Mesenchymal stem cell (in vitro differentiated cells and primary cell): ENCODE measurements at regions not wholly inside any gene's neighbourhood (a gene's known extent, or its start where the extent isn't known, plus 50 kb on each side); places are given as distances from the start of the nearest gene placed in this dataset.

ENCODE experiments used
- DNase-seq: peaks from one replicate; pipeline ENCODE4 v3.0.0-alpha.2; 2013
- H2AFZ ChIP-seq: one replicate; pipeline ENCODE4 v1.6.1; 2013; ENCODE audit warnings: low read depth, mild to moderate bottlenecking, control low read depth, inconsistent platforms, low read length, moderate library complexity
- H2AK5ac ChIP-seq: 2 replicates; pipeline ENCODE4 v1.6.1; 2013; ENCODE audit warnings: low read length, moderate library complexity, mild to moderate bottlenecking, inconsistent platforms; ENCODE audit not compliant: severe bottlenecking
- H2BK120ac ChIP-seq: one replicate; pipeline ENCODE4 v1.6.1; 2013; ENCODE audit warnings: low read depth, mild to moderate bottlenecking, inconsistent platforms, low read length, moderate library complexity
- H2BK12ac ChIP-seq, 2 experiments: one replicate each; pipeline ENCODE4 v1.6.1; 2013; ENCODE audit warnings: inconsistent platforms in 2 of 2, low read length in 2 of 2, mild to moderate bottlenecking in 2 of 2, moderate library complexity in 2 of 2, control low read depth in 1 of 2
- H2BK15ac ChIP-seq: one replicate; pipeline ENCODE4 v1.6.1; 2013; ENCODE audit warnings: mild to moderate bottlenecking, low read depth, inconsistent platforms; ENCODE audit not compliant: poor library complexity, severe bottlenecking
- H2BK5ac ChIP-seq: 2 replicates; pipeline ENCODE4 v1.6.1; 2013; ENCODE audit warnings: low read depth, mild to moderate bottlenecking, low read length, control low read depth, inconsistent platforms; ENCODE audit not compliant: poor library complexity, severe bottlenecking
- H3K14ac ChIP-seq, 2 experiments: one replicate each; pipeline ENCODE4 v1.6.1; 2013; ENCODE audit warnings: inconsistent platforms in 2 of 2, low read length in 2 of 2, control low read depth in 1 of 2, mild to moderate bottlenecking in 1 of 2, moderate library complexity in 1 of 2
- H3K18ac ChIP-seq, 2 experiments: one replicate each; pipeline ENCODE4 v1.6.1; 2013; ENCODE audit warnings: inconsistent platforms in 2 of 2, low read length in 2 of 2, control low read depth in 1 of 2, low read depth in 1 of 2, mild to moderate bottlenecking in 1 of 2
- H3K23ac ChIP-seq, 2 experiments: one replicate each; pipeline ENCODE4 v1.6.1; 2013; ENCODE audit warnings: inconsistent platforms in 2 of 2, low read length in 2 of 2, mild to moderate bottlenecking in 2 of 2, moderate library complexity in 2 of 2, control low read depth in 1 of 2
- H3K27ac ChIP-seq: 2 replicates; pipeline ENCODE4 v1.5.1; 2013; ENCODE audit warnings: mild to moderate bottlenecking, moderate library complexity, low read length, control low read depth, inconsistent platforms; ENCODE audit not compliant: poor library complexity, severe bottlenecking
- H3K27me3 ChIP-seq, 2 experiments: 2 replicates each; pipeline versions ENCODE4 v1.6.1 to v1.7.0; 2013; ENCODE audit warnings: low read length in 2 of 2, mild to moderate bottlenecking in 2 of 2, moderate library complexity in 2 of 2, control low read depth in 1 of 2, inconsistent platforms in 1 of 2; ENCODE audit not compliant: control insufficient read depth in 1 of 2, insufficient read depth in 1 of 2
- H3K36me3 ChIP-seq, 2 experiments: 2 replicates each; pipeline versions ENCODE4 v1.6.1 to v1.7.0; 2013; ENCODE audit warnings: low read length in 2 of 2, control low read depth in 1 of 2, inconsistent platforms in 1 of 2, low read depth in 1 of 2, mild to moderate bottlenecking in 1 of 2; ENCODE audit not compliant: insufficient read depth in 2 of 2, control insufficient read depth in 1 of 2
- H3K4ac ChIP-seq, 2 experiments: one replicate each; pipeline ENCODE4 v1.6.1; 2013; ENCODE audit warnings: inconsistent platforms in 2 of 2, low read length in 2 of 2, mild to moderate bottlenecking in 2 of 2, moderate library complexity in 2 of 2, control low read depth in 1 of 2, low read depth in 1 of 2
- H3K4me1 ChIP-seq: 2 replicates; pipeline ENCODE4 v1.6.1; 2013; ENCODE audit warnings: low read depth, low read length, control low read depth; ENCODE audit not compliant: control insufficient read depth, insufficient read depth
- H3K4me2 ChIP-seq: 2 replicates; pipeline ENCODE4 v1.6.1; 2013; ENCODE audit warnings: low read length, mild to moderate bottlenecking, inconsistent platforms; ENCODE audit not compliant: poor library complexity, severe bottlenecking
- H3K4me3 ChIP-seq, 2 experiments: 2 replicates each; pipeline versions ENCODE4 v1.5.1 to v1.7.0; 2013; ENCODE audit warnings: low read length in 2 of 2, mild to moderate bottlenecking in 2 of 2, control low read depth in 1 of 2, low read depth in 1 of 2; ENCODE audit not compliant: insufficient read depth in 1 of 2
- H3K79me1 ChIP-seq: replicated peaks from 2 replicates; pipeline ENCODE4 v1.6.1; 2013; ENCODE audit warnings: mild to moderate bottlenecking, control low read depth, low read length, inconsistent platforms; ENCODE audit not compliant: poor library complexity, severe bottlenecking
- H3K9ac ChIP-seq: 2 replicates; pipeline ENCODE4 v1.7.0; 2013; ENCODE audit warnings: mild to moderate bottlenecking, low read length, moderate library complexity
- H3K9me3 ChIP-seq: 2 replicates; pipeline ENCODE4 v1.7.0; 2013; ENCODE audit warnings: mild to moderate bottlenecking, low read length; ENCODE audit not compliant: control insufficient read depth
- H4K8ac ChIP-seq: one replicate; pipeline ENCODE4 v1.6.1; 2013; ENCODE audit warnings: inconsistent platforms, mild to moderate bottlenecking, low read length, moderate library complexity
- H4K91ac ChIP-seq: one replicate; pipeline ENCODE4 v1.6.1; 2013; ENCODE audit warnings: mild to moderate bottlenecking, low read length, inconsistent platforms
- WGBS: methylation state at CpG from one replicate; pipeline ENCODE4 v1.1.7; 2013; ENCODE audit warnings: mixed read lengths; 5-methylcytosine and 5-hydroxymethylcytosine counted together

DNA sequence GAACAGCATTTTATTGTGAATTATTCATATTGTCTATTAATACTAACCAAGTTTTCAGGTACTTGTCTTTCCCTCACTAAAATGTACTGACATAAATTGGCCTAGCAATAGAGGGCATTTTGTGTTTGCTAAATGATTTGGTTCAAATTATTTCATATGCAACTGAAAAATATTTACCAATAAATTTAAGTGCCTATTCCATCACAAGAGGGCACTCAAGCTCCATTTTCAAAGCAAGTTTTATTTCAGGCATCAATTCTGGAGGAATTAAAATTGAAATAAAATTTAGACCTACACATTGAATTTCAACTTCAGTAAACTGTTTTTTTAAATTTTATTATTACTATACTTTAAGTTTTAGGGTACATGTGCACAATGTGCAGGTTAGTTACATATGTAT lies 114.3 kb upstream of the SYNCRIP start:
- H2BK5ac ChIP-seq: no peak overlapping the region
- H3K4me3 ChIP-seq: no peak overlapping the region
- no peak overlapping the region for H2AFZ ChIP-seq
- H3K27me3 ChIP-seq: no peaks in the 10 kb centered on the region
- H3K23ac ChIP-seq: no peak overlapping the region
- no peak overlapping the region for H2BK120ac ChIP-seq
- H4K91ac ChIP-seq: no peak overlapping the region
- no peak overlapping the region for H3K4me2 ChIP-seq
- H3K4me1 ChIP-seq: no peaks in the 10 kb centered on the region
- H4K8ac ChIP-seq: no peak overlapping the region
- H3K14ac ChIP-seq: no peak overlapping the region
- H3K9me3 ChIP-seq: no peaks in the 10 kb centered on the region
- H3K36me3 ChIP-seq: no peaks in the 10 kb centered on the region
- no peak overlapping the region for H2AK5ac ChIP-seq
- no peak overlapping the region for H2BK12ac ChIP-seq
- no peaks in the 10 kb centered on the region for H3K79me1 ChIP-seq
- no peak overlapping the region for H2BK15ac ChIP-seq
- DNase-seq: peak; percentile 13
- H3K9ac ChIP-seq: no peak overlapping the region
- no peak overlapping the region for H3K18ac ChIP-seq
- no peak overlapping the region for H3K27ac ChIP-seq
- no peak overlapping the region for H3K4ac ChIP-seq

- WGBS: 81% methylated on average over 2 of the region's 2 CpGs
- no peak overlapping the region for H3K23ac ChIP-seq
Measured at GRCh38 chr6:85754894-85755293, 112.2 kb upstream of the SYNCRIP start.

GRCh38 chr6:85752602-85753001 lies 109.9 kb upstream of the SYNCRIP start:
- H3K4me1 ChIP-seq: no peaks in the 10 kb centered on the region
- no peak overlapping the region for H4K91ac ChIP-seq
- H3K4ac ChIP-seq: no peak overlapping the region
- H3K4me3 ChIP-seq: no peak overlapping the region
- H2BK12ac ChIP-seq: no peak overlapping the region
- 76% methylated on average over 4 of the region's 5 CpGs for WGBS
- H3K79me1 ChIP-seq: no peaks in the 10 kb centered on the region
- no peak overlapping the region for H3K9ac ChIP-seq
- no peak overlapping the region for H2BK15ac ChIP-seq
- no peak overlapping the region for H4K8ac ChIP-seq
- DNase-seq: no peak
- H2AK5ac ChIP-seq: no peak overlapping the region
- no peak overlapping the region for H2AFZ ChIP-seq
- H3K14ac ChIP-seq: no peak overlapping the region
- no peak overlapping the region for H3K23ac ChIP-seq
- no peaks in the 10 kb centered on the region for H3K27me3 ChIP-seq
- no peaks in the 10 kb centered on the region for H3K36me3 ChIP-seq
- H3K4me2 ChIP-seq: no peak overlapping the region
- no peak overlapping the region for H2BK120ac ChIP-seq
- H2BK5ac ChIP-seq: no peak overlapping the region
- H3K9me3 ChIP-seq: no peaks in the 10 kb centered on the region
- H3K27ac ChIP-seq: no peak overlapping the region
- no peak overlapping the region for H3K18ac ChIP-seq

More at GRCh38 chr6:85754894-85755293, 112.2 kb upstream of the SYNCRIP start:
- no peaks in the 10 kb centered on the region for H3K4me1 ChIP-seq
- H2AFZ ChIP-seq: no peak overlapping the region
- H2BK5ac ChIP-seq: no peak overlapping the region
- H3K4ac ChIP-seq: no peak overlapping the region
- H3K18ac ChIP-seq: no peak overlapping the region
- no peaks in the 10 kb centered on the region for H3K79me1 ChIP-seq
- DNase-seq: no peak
- H3K14ac ChIP-seq: no peak overlapping the region
- H3K27me3 ChIP-seq: no peaks in the 10 kb centered on the region
- H2AK5ac ChIP-seq: no peak overlapping the region
- H3K4me3 ChIP-seq: no peak overlapping the region
- no peak overlapping the region for H2BK12ac ChIP-seq
- no peak overlapping the region for H4K8ac ChIP-seq
- H2BK15ac ChIP-seq: no peak overlapping the region
- no peak overlapping the region for H4K91ac ChIP-seq
- no peak overlapping the region for H2BK120ac ChIP-seq
- H3K36me3 ChIP-seq: no peaks in the 10 kb centered on the region
- H3K9ac ChIP-seq: no peak overlapping the region
- no peak overlapping the region for H3K4me2 ChIP-seq
- no peak overlapping the region for H3K27ac ChIP-seq
- no peaks in the 10 kb centered on the region for H3K9me3 ChIP-seq

DNA sequence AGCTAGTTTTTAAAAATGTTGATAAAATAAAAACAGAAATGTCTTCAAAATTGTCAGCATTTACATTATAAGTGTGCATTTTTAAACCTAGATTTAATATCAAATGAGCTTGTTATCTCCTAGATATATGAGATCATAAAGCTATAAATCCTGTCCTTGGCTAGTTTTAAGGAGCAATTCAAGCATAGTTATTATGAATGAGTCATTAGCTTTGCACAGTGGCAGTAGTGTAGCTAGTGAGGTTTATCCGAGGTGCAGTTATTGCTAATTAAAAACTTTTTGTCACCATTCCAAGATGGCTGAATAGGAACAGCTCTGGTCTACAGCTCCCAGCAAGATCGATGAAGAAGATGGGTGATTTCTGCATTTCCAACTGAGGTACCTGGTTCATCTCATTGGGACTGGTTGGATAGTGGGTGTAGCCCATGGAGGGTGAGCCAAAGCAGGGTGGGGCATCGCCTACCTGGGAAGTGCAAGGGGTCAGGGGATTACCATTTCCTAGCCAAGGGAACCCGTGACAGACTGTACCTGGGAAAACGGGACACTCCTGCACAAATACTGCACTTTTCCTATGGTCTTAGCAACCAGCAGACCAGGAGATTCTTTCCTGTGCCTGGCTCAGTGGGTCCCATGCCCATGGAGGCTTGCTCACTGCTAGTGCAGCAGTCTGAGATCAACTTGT lies 108.8 kb upstream of the SYNCRIP start:
- no peak overlapping the region for H4K91ac ChIP-seq
- H3K4me2 ChIP-seq: no peak overlapping the region
- H2AFZ ChIP-seq: no peak overlapping the region
- H3K9me3 ChIP-seq: no peaks in the 10 kb centered on the region
- H3K18ac ChIP-seq: no peak overlapping the region
- H3K9ac ChIP-seq: no peak overlapping the region
- H3K23ac ChIP-seq: no peak overlapping the region
- no peaks in the 10 kb centered on the region for H3K4me1 ChIP-seq
- H2BK5ac ChIP-seq: no peak overlapping the region
- no peak overlapping the region for H4K8ac ChIP-seq
- 89% methylated on average over 5 of the region's 5 CpGs for WGBS
- H3K4me3 ChIP-seq: no peak overlapping the region
- no peaks in the 10 kb centered on the region for H3K79me1 ChIP-seq
- no peak for DNase-seq
- H2BK15ac ChIP-seq: no peak overlapping the region
- H2BK12ac ChIP-seq: no peak overlapping the region
- H3K4ac ChIP-seq: no peak overlapping the region
- H2BK120ac ChIP-seq: no peak overlapping the region
- no peak overlapping the region for H2AK5ac ChIP-seq
- no peaks in the 10 kb centered on the region for H3K36me3 ChIP-seq
- H3K27me3 ChIP-seq: no peaks in the 10 kb centered on the region
- H3K27ac ChIP-seq: no peak overlapping the region
- H3K14ac ChIP-seq: no peak overlapping the region
